Hindlimb muscle (tissue), 1 donor: ENCODE measurements at regions not wholly inside any gene's neighbourhood (a gene's known extent, or its start where the extent isn't known, plus 50 kb on each side); places are given as distances from the start of the nearest gene placed in this dataset.

Experiments
- DNase-seq: peaks from one replicate; pipeline ENCODE4 v3.0.0-alpha.2; 2013

- no peak for DNase-seq
These were observed 929.9 kb downstream of the BRD1 start for GRCh38 chr22:48897645-48898370.

GRCh38 chr22:48896766-48897644 is 930.7 kb downstream of the BRD1 start:
- no peak for DNase-seq

GRCh38 chr22:48895831-48896765 is 931.6 kb downstream of the BRD1 start:
- no peak for DNase-seq

- DNase-seq: no peak
These were observed 932.3 kb downstream of the BRD1 start for GRCh38 chr22:48895336-48895735.

GRCh38 chr22:48894804-48895250 is 932.8 kb downstream of the BRD1 start:
- no peak for DNase-seq

DNA sequence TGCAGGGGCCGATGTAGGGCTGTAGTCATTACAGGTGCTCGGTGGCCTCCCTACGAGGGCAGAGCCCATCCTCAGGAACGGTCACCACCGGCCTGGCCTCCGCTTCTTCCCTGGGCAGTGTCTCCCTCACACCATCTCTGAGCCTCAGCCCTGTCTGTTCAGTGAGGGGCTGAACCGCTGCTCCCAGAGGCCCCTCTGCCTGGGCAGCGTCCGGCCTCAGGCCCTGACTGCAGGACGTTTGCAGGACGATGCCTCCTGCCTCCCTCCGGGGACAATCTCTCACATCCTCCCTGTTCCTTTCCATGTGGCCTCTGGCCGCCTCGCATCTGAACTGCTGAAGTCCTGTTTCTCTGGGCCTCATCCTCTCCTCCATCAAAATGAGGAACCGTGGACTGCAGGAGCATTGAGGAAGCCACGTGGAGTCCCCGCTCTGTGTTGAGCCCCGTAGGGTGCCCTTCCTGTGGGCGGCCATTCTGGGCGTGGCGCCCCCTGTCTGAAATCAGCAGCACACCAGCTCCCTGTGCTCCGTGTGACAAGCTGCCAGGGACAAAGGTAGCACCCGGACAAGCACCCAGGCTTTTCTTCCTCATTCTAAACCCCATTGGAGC is 933.5 kb downstream of the BRD1 start:
- DNase-seq: no peak

GRCh38 chr22:48893288-48894063 is 934.2 kb downstream of the BRD1 start:
- DNase-seq: no peak

GRCh38 chr22:48892578-48893287 is 934.9 kb downstream of the BRD1 start:
- no peak for DNase-seq

DNA sequence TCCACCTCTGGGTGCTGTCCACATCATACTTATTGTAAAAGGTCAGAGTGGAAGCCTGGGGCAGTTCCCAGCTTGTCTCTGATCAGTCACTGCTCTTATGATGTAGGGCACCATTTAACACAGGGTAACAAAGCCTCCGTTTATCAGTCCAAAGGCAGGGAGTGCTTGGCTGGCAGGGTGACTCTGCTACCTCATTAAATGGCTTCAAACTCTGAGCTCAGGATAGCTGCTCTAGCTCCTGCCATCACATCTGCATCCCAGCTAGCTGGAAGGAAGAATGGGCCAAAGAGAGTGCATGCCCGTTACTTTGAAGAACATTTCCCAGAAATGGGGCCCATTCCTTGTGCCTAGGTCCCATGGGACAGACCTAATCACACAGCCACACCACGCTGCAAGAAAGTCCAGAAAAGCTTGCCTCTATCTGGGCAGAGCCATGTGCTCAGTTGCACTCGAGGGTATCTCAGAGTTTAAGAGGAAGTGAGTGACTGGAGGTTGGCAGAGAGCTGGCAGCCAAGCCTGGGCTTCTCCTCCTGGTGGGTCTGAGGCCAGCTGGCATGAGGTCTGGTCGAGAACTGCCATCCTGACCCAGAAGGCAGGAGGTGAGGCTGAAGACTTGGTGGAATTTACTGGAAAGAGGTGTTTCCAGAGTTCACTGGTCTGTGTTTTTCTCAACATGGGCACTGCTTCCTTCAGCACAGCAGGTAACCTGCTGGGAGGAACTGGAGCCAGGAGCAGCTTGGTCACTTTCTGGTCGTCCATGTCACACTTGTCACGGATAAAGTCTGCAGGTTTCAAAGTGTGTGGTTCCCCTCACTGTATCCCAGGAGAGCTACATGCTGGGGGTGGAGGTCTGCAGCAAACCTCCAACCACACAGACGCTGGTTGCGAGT is 935.7 kb downstream of the BRD1 start:
- DNase-seq: no peak

GRCh38 chr22:48890693-48891554 is 936.7 kb downstream of the BRD1 start:
- DNase-seq: no peak

DNA sequence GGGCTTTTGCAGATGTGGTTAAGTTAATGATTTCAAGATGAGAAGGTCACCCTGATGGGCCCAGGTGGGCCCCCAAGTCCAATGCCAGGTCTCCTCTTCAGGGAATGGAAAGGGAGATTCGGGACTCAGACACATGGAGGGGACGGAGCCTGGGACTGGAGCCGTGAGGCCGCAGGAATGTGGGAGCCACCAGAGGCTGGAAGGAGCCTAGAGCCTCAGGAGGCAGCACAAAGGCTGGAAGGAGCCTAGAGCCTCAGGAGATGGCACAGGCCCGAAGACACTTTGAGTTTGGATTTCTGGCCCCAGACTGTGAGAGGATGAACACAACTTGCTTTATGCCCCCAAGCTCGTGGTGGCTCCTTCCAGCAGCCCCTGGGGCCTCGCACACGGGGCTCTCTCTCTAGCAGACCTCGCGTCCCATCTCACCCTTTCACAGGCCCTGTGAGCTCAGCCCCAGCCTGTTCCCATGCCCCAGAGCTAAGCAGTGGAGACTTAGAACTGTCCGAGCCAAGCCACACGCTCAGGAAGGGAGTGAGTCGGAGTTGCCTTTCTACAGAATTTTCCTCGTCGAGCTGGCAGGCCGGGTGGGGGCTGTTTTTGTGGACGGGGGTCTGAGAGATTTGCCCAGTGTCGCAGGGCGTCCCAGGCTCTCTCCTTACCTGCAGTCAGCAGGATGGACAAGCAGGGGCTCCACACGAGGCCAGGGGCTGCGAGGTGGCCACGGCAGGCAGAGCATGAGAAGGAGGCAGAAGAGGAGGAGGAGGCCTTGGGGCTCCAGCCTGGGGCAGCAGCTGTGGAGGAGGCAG is 937.6 kb downstream of the BRD1 start:
- no peak for DNase-seq

- no peak for DNase-seq
These were observed 938.4 kb downstream of the BRD1 start for GRCh38 chr22:48889209-48889830.

DNA sequence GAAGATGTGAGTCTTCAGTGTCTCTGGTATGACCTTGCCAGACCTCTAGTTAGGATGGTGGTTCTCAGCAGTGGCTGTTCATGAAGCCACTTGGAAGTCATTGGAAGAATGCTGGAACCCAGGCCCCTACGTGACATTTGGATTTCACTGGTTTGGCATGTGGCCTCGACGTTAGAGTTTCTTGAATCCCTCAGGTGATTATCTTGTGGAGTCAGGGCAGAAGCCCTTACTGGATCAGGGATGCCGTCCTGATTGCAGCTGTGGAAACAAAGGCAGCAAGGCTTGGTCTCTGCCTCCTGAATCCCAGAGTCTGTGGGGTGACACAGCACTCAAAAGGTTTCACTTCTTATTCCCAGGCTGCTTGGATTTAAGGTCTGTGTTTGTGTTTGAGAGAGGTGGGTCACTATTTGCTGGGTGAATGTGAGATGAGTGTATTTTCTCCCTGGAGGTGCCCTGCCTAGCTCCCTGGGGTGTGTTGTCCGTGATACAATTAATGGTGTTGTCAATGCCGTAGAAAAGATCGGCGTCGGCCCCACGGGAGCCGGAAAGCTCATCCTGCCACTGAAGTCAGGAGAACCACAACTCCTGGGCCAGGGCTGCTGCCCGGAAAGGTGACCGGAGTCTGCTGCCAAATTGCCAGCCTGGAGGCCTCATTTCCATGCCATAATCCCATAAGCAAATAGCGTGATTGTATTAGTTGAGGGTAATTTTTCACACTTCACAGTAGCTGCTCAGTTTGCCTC is 939.0 kb downstream of the BRD1 start:
- no peak for DNase-seq

DNA sequence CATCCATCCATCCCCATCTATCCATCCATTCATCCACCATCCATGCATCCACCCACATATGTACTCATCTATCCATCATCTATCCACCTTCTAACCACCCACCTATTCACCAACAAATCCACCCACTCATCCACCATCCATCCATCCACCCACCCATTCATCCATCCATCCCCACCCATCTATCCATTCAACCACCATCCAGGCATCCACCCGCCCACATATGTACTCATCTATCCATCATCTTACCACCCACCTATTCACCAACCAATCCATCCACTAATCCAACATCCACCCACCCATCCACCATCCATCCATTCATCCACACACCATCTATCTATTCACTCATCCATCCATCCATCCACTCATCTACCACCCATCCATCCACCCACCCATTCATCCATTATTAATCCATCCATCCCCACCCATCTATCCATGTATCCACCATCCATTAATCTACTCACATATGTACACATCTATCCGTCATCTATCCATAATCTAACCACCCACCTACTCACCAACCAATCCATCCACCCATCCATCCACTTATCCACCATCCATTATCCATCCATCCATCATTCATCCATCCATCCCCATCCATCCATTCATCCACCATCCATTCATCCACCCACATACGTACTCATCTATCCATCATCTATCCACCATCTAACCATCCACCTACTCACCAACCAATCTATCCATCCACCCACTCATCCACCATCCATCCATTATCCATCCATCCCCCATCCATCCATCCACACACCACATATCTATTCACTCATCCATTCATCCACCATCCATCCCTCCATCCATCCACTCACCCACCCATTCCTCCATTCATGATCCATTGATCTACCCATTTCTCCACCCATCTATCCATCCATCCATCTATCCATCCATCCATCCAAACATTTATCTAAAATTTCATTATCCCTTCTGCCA is 940.0 kb downstream of the BRD1 start:
- no peak for DNase-seq
